ENCODE measurements at regions not wholly inside any gene's neighbourhood (a gene's known extent, or its start where the extent isn't known, plus 50 kb on each side); places are given as distances from the start of the nearest gene placed in this dataset.

- TF ChIP-seq POLR2A (IDR thresholded peaks at IDR 0.05) = no peak
- no peak for TF ChIP-seq CTCF (IDR thresholded peaks at IDR 0.05)
These were observed 85.4 kb upstream of the ARRDC4 start for GRCh38 chr15:97875025-97875512.
